D341Med (cell line): ENCODE measurements at regions not wholly inside any gene's neighbourhood (a gene's known extent, or its start where the extent isn't known, plus 50 kb on each side); places are given as distances from the start of the nearest gene placed in this dataset.
A peak's percentile ranks its signal among the peaks of the same experiment; 100 is the strongest.
"Not testable (repeated sequence)": the region's sequence is repeated elsewhere in the genome, so short reads cannot be mapped to it uniquely, and the experiment has no call there.

Experiments
- DNase-seq: peaks from one replicate; pipeline ENCODE4 v3.0.0; 2012; ENCODE audit warnings: low spot score

DNA sequence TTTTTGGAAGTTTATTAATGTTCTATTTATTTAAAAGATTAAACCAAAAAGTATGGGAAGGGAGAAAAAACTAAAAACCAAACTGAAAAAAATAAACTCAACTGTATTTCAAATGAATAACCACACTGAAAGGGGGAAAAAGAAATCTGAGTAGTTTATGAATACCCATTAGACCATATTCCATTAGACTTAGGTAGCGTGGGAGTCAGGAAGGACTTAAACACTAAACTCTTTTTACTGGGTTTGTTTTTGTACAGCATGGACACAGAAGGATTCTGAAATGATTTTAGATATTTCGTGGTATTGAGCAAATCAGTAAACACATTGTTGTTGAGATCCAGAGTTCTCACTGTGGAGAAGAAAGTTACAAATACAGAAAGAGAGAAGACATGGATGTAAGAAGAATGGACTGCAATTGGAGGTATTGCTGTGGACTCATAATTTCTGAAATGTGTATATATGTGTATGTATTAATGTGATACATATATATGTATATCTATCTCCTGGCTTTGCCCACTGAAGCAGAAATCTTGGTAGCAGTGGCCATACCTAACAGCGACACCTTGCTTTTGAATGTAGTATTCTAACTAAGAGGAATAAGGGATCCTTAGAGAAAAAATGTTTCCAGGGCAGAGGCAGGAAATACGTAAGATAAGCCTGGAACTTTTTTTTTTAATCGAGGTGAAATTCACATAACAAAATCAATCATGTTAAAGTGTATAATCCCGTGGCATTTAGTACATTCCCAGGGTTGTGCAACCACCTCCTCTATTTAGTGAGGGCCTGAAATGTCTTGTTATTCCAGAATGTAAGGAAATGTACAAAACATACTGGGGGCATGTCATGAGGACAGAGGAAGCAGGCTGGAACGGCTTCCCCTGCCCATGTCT lies 228.8 kb downstream of the SMARCA2 start:
- DNase-seq: no peak

DNA sequence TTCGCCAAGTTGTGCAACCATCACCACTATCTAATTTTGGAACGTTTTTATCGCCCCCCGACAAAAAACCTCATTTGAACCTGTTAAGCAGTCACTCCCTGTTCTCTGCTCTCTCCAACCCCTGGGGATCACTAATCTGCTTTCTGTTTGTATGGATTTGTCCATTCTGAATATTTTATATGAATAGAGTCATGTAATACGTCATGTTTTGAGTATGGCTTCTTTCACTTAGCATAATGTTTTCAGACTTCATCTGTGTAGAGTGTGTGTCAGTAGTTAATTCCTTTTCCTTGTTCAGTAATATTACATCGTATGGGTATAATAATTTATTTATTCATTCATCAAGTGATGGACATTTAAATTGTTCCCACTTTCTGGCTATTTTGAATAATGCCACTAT lies 232.2 kb downstream of the SMARCA2 start:
- DNase-seq: no peak

DNA sequence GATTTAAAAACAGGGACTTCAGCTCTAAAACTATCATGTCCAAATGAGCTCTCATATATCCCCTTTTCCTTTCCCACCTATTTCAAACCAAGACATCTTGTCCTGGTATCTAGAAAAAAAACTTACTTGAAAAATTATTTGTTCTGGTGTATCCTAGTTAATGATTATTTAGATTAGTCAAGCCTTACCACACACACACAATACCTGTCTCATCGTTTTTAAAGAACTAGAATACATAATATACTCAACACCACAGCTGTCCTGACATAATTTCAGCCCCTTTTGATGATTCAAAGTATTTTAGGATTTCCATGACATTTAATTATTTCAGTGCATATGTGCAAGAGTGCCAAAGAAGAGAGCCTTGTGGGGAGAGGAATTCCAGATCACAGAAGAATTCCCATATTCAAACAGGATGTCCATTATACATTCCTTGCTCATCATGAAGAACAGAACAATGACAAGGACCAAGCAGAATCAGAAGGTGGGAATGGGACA lies 233.7 kb downstream of the SMARCA2 start:
- DNase-seq: no peak

DNA sequence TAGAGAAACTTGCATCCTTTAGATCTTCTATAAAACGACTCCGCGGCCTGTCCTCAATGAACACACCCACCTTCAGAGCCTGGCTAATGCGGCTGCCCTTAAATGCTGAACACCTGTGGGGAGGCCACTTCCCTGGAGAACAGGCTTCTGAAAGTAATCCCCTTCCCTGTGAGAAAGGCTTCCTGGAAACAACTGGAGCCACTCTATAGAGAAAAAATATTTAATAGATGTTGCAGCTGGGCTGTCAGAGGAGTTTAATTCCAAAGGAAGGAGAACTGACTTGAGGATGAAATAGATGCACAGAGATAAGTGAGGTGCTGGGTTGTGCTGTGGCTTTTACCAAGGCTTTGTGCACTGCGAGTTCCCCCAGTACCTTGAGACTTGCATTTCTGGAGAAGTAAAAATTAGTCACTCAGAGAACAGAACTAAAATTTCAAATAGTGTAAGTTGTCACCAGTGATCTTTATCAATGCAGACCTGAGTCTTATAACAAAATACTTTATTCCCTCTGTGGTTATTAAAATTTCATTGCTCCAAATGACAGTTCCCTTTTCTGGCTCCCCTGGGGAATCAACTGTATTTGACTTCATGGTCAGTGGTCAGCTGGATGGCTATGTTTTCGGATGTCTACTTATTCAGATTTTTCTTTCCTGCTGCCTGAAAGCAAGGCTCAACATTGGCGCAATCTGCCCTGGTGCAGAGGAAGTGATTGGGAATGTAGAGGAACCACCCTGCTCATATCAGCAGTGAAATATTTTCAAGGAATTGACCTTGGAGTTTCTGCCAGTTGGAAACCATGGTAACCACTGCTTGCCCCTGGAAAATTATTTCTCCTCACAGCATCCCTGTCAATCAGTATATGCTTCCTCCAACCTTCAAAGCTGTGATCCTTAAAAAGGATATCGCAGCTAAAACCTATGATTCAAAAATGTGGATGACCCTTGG lies 238.8 kb downstream of the SMARCA2 start:
- no peak for DNase-seq

DNA sequence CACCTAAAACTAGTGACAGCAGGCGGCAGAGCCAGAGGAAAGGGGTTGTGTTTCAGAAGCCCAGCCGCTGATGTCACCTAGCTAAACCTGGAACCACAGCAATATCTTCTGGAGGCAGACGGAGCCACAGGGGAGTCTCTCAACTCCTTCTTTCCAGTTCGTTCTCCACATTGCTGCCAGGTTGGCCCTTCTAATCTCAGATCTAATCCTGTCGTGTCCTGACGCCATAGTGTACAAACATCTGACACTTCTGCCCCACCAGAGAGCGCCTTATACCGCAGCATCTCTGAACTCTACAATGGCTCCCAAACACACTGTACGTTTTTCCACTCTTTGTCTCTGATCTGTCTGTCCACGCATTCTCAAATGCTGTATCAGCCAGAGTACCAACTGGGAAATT lies 240.0 kb downstream of the SMARCA2 start:
- peak; percentile 61 for DNase-seq

DNA sequence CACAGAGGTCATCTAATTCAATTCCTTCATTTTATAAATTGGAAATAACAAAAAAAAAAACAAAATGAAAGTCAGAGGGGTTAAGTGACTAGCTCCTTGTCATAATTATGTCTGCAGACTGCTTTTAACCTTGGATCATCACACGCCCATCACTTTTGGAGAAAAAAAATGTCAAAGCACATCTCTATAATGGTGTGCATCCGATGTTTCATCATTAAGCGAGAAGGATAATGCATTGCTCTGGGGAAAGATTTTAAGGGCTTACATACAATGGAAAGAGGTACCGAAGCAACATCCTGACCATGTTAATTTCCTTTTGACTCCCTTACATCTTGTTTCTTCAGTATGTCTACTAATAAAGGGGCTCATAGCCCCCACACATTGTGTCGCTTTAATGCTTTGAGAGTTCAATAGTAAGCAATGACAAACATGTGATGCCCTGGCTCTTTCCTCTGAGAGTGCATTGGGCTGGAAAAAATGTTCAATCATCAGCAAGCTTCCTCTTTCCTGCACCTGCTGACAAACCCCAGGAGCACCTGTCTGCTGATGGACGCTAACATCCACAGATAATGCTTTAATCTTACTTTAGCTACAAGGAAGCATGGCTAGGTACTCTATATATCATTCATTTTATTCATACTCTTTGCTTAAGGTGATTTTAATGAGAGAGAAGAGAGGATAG lies 242.2 kb downstream of the SMARCA2 start:
- DNase-seq: no peak

GRCh38 chr9:2260417-2261306 lies 245.5 kb downstream of the SMARCA2 start:
- no peak for DNase-seq

GRCh38 chr9:2261421-2262103 lies 246.4 kb downstream of the SMARCA2 start:
- DNase-seq: no peak

DNA sequence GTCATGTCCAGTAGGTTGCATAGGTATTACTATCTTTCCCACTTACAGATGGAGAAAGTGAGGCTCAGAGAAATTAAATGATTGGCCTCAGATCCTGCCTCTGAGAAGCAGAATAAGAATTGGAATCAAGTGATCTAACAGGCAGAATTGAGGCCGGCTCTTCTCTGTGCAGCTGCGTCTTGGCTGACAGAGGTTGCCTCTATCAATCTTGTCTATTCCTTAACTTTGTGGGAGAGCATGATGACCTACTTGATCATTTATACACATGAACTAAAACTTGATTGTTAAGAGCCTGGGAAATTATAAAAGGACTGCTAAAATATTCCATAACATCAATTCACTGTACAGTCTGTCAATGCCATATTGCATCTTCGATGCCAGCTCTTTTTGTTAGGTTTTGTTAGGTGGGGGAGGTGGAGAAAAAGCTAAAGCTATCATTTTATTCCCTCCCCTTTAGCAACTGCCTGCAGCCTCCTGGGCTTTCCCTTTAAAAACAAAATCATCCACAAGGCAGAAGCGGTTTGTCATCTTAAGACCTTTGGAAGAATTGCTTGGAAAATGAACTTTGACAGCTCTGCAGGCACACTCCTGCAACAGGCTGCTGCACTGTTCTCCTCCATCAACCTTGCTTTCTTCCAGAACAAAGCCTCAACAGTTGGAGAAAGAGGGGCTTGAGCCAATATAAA lies 247.4 kb downstream of the SMARCA2 start:
- no peak for DNase-seq

GRCh38 chr9:2263111-2263510 lies 248.0 kb downstream of the SMARCA2 start:
- no peak for DNase-seq

DNA sequence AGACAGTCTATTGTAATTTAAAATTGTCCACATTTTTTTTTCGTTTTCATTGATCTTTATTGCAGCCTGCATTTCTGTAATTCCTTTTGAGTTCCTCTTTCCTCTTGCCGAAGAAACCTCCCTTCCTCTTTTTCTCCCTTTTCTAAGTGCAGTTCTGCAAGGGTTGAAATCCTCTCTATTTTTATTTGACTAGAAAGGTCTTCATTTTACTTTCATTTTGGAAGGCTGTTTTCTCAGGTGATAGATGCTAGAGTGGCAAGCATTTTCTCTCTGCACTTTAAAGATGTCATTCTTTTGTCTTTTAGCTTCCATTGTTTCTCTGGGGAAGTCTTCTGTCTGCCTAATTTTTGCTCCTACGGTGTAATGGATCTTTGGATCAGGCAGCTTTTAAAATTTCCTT lies 248.5 kb downstream of the SMARCA2 start:
- DNase-seq: no peak

GRCh38 chr9:2264081-2264480 lies 248.9 kb downstream of the SMARCA2 start:
- no peak for DNase-seq

GRCh38 chr9:2267181-2267745 lies 252.1 kb downstream of the SMARCA2 start:
- no peak for DNase-seq

DNA sequence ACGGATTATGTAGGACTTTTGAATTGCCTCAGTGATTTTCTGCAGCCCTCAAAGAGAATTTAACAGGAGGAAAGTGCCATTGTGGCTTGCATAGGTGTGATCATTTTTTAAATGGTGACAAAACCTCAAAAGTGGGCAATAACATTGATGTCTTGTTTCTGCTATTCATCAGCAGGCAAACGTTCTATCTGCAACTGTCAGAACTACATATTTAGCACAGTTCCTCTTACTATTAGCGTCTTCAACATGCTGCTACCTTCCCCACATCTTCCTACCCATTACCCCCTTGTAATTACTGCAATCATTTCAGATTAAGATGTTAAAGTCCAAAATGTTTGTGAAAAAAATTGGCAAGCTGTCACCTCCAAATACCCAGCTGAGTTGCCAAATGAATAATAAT lies 254.6 kb downstream of the SMARCA2 start:
- no peak for DNase-seq

- DNase-seq: no peak
Measured at GRCh38 chr9:2270565-2270964, 255.4 kb downstream of the SMARCA2 start.

DNA sequence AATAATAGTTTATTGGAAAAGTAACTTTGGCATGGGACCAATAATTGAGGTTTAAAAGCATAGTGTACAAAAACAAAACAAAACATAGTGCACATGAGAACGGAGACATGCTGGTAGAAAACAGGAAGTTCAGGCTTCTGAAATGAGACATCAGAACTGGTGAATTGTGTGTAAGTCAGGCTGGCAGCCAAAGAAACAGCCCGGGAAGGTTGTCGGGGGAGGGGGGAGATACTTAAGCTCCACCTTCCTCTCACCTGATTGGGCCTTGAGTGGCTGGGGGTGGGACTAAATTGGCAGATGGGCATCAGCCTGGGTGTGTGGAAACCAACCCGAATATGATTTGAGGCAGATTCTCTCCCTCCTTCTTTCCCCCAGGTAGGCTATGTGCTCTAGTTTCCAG lies 256.3 kb downstream of the SMARCA2 start:
- no peak for DNase-seq

GRCh38 chr9:2274762-2275161 lies 259.6 kb downstream of the SMARCA2 start:
- DNase-seq: no peak

GRCh38 chr9:2276296-2276695 lies 261.1 kb downstream of the SMARCA2 start:
- DNase-seq: no peak

DNA sequence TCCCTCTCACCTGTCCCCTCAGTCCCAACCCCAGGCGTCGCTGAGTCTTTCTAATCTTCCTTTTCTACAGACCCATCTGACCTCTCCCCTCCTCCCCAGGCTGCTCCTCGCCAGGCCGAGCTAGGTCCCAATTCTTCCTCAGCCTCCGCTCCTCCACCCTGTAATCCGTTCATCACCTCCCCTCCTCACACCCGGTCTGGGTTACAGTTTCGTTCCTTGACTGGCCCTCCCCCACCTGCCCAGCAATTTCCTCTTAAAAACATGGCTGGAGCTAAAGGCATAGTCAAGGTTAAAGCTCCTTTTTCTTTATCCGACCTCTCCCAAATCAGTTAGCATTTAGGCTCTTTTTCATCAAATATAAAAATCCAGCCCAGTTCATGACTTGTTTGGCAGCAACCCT lies 262.0 kb downstream of the SMARCA2 start:
- DNase-seq: not testable (repeated sequence)

DNA sequence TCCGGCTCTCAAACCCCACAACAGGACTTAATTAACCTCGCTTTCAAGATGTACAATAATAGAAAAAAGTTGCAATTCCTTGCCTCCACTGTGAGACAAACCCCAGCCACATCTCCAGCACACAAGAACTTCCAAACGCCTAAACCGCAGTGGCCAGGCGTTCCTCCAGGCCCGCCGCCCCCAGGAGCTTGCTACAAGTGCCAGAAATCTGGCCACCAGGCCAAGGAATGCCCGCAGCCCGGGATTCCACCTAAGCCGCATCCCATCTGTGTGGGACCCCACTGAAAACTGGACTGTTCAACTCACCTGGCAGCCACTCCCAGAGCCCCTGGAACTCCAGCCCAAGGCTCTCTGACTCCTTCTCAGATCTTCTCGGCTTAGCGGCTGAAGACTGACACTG lies 262.5 kb downstream of the SMARCA2 start:
- not testable (repeated sequence) for DNase-seq
